LoVo (cell line): ENCODE measurements at regions not wholly inside any gene's neighbourhood (a gene's known extent, or its start where the extent isn't known, plus 50 kb on each side); places are given as distances from the start of the nearest gene placed in this dataset.
A peak's percentile ranks its signal among the peaks of the same experiment; 100 is the strongest.

Source experiments
- DNase-seq: peaks from one replicate; pipeline ENCODE4 v3.0.0-alpha.2; 2016; ENCODE audit warnings: low spot score

DNA sequence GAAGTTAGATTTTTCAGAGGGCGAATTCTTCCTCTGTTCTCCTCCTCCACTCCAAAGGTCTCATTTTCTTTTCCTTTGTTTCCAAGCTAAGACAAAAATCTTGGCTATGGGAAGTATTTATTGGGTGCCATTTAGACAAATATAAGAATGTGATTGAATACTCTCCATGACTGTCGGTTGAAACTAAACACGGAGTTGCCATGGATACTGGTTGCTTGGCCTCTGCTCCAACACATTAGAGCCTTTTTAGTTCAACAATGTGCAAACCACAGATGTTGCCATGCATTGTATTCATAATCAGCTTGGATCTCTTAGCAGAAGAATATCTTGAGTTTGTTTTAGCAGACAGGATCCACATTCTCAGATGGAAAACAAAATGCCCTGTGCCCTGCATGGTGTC lies 366.5 kb upstream of the LCORL start:
- no peak for DNase-seq

DNA sequence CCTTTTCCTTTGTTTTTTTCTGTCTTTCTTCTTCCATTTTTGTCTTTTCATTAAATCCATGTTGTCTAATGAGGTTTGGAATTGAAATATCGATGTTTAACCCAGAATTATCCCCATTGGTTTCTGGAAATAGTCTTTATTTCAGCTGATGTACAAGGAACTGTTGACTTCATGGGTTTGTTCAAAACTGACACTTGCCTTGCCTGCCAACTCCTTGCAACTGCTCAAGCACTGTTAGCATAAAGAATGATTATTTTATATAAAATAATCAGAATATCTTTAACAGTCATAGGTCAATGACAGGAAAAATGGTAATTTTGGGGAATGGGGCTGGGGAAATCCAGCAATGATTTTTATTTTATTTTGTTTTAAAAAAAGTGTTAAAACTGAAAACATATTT lies 359.6 kb upstream of the LCORL start:
- DNase-seq = no peak

GRCh38 chr4:18369561-18369960 lies 348.0 kb upstream of the LCORL start:
- no peak for DNase-seq

DNA sequence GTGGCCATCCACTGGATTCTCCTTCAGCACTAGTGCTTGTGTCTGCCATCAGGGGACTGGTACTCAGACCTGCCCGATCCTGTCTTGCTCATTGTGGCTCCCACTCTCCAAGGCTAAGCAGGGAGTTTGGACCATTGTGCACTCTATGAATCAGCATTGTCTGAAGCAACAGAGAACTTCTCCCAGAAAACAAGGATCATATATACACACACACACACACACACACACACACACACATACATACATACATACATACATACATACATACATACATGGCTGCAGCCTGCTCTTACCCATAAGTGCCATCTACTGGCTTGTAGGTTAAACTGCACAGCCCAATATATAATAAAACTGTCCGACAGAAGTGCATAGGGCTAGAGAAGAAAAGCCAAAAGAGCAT lies 345.3 kb upstream of the LCORL start:
- peak; percentile 35 for DNase-seq

DNA sequence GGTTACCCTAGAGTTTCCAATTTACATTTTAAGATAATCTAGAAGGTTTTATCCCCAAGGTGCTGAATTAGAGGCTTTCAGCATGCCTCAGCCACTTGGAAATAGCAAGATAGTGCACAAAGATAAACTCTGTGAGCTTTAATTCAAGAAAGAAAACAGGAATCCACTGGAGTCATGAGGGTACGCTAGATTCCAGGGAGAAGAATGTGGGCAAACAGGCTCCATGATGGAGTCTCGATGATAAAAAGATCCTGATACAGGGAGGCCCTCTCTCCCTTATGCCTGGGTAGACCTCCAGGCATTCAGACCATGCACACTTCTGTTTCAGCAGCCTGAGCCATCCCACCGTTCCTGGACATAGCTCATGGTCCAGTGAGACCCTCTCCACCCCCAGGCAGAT lies 344.6 kb upstream of the LCORL start:
- no peak for DNase-seq

DNA sequence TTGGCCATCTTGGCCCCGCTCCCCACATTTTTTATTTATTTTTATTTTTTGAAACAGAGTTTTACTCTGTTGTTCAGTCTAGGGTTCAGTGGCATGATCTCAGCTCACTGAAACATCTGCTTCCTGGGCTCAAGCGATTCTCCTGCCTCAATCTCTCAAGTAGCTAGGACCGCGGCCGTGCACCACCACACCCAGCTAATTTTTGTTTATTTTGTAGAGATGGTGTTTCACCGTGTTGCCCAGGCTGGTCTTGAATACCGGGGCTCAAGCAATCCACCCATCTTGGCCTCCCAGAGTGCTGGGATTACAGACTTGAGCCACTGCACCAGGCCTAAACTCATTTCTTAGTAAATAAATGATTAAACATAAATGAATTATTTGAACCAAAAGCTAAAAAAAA lies 322.0 kb upstream of the LCORL start:
- no peak for DNase-seq

- DNase-seq = no peak
Measured at GRCh38 chr4:18342847-18343246, 321.3 kb upstream of the LCORL start.

DNA sequence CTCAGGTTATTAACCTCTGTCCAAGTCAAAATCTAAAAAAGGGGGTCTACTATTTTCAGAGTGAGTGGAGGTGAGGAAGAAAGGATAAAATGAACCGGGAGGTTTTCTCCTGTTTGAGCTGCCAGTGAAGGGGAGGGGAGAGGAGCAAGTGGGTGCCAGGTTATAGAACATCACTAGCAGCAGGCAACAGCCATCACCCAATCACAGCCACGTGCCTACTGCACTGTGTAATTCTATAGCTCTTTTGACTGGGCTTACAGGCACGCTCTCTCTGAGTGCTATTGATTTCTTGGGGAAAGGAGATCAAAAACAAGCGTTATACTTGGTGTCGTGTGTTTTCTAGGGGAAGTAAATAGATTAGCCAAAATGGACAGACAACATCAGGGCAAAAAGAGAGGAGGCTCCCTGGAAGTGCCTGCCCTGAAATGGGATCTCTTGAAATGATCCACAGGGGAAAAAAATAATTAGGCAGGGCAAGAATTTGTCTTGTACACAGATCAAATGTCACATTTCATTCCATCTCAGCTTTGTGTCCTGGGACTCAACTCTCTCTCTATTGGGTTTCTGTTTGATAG lies 300.5 kb upstream of the LCORL start:
- DNase-seq = no peak

DNA sequence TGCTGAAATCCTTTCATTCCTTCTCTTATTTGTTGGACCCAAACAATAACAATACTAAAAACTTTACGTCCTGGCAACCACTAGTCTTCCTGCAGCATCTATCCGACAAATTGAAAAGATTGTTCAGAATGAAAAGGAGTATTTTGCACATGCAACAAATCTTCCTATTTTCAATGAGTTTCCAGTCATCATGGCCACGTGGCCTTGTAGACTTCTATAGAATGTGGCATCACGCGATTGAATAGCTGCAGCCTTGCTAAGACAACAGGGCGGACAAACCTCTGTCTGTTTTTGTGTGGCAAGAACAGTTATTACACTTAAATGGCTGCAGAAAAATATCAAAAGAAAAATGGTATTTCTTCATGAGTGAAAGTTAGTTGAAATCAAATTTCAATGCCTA lies 297.9 kb upstream of the LCORL start:
- DNase-seq = no peak

DNA sequence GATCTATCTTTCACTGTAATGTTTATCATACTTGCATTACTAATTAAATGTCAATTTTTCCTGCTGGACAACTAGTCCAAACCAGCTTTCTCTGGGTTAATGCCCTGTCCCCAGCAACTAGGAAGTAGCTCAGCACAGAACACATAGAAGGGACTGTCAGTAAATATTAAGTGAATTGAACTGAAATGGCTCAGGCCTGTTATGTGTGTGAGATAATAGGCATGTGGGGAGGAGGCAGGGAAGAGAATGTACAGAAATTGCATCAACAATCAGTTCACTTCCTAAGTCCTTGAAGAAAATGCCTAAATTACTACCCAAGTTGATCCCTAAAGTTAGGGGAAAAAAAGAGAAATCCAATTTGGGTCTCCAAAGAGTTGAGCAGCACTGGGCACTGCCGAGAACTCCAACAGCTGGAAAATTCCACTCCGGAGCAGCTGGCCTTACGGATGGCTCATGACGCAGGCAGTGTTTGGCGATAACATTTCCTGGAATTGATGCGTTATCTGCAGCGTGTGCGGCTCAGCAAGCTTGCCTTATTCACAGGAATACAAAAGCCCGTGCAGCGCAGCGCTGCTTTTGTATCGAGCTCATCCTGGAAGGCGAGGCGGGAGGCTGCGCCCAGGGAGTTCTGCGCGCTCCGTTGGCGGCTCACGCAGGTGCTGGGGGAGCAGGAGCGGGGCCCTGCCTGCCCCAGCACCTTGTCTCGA lies 297.3 kb upstream of the LCORL start:
- DNase-seq = no peak

GRCh38 chr4:18314731-18315130 lies 293.2 kb upstream of the LCORL start:
- no peak for DNase-seq

DNA sequence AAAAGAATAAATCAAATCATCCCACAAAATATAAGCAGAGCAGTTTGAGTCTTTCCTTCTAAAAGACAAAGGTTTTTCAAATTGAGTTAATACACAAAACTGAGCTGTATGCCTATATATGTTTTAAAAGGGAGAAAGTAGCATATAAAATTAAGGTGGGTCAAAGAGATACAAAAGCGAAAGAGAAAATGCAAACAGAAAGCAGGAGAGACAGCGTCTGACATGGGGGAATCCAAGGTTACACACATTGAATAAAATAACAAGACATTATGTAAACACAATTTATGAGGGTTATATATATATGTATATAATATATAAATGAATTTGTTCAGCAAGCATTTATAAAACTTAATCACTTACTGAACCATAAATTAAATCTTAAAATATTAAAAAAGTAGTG lies 276.1 kb upstream of the LCORL start:
- DNase-seq = no peak

GRCh38 chr4:18296411-18296810 lies 274.9 kb upstream of the LCORL start:
- DNase-seq = no peak

DNA sequence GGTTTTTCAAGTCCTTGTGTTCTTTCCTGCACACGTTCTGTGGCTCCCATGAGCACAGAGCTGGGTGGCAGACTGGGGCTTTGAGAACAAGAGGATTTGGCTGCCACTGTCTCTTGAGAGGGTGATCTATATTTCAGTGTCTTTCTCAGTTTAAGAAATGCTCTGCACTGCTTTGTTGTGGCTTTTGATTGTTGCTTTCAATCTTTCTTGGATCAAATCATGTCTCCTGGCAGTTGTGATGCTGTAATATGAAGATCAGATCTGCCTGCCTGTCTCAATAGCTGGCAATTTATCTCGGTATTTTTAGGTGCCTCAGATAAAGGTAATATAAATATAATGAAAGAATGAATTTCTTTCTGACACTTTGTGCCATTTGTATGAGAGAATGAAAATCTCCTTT lies 273.3 kb upstream of the LCORL start:
- DNase-seq = no peak

DNA sequence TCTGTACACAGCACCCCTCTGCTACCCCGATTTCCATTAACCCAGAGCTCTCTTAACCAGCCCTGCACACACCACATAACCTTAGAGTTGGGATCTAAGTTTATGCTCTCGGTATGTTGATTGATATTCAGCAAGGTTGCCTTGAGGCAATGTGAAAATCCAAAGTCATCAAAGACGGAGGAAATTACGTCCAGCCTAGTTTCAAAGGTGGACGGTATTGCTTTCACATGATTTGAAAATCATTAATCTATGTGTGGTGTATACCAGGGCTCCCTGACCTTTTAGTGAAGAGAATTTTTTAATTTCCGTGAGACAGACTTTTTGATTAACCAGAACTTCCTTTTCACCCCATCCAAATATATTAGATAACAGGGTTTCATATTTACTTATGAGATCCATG lies 272.5 kb upstream of the LCORL start:
- DNase-seq = no peak

GRCh38 chr4:18292411-18292810 lies 270.9 kb upstream of the LCORL start:
- no peak for DNase-seq

GRCh38 chr4:18291981-18292380 lies 270.4 kb upstream of the LCORL start:
- no peak for DNase-seq

DNA sequence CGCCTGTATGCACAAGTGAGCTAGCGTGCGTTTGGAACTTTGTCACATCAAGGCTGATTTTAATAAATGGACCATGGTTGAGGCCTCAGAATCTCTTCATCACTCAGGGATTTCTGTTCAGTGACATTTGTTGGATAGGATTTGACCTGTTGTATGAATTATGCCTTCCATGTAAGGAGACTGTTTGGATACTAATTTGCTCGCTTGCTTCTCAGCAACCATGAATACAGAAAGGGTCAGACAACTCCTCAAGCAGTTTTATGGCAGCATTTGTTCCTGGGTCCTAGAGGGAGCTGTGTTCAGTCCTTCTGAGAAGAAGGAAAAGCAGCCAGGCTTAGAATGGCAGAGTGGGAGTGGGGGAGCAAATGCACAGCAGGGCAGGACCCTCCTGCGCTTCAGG lies 269.7 kb upstream of the LCORL start:
- DNase-seq = no peak

GRCh38 chr4:18285357-18285756 lies 263.8 kb upstream of the LCORL start:
- no peak for DNase-seq

DNA sequence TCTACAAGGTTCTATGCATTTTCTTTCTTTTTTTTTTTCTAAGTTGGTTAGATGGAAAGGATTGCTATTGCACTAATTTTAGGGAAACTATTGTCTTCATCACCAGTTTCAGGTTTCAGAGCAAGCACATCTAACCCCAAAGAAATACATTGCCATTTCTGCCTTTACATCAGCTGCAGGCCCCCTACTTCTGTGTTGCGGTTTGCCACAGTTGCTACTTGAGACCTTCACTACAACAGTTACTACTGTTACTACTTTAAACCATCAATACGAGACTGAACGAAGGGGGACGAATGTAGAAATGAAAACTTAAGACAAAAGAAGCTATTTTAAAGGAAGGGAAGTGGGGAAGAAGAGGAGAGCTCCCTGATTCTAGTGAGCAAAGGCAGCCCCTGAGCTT lies 256.7 kb upstream of the LCORL start:
- DNase-seq = no peak

GRCh38 chr4:18262832-18263231 lies 241.3 kb upstream of the LCORL start:
- DNase-seq = no peak

DNA sequence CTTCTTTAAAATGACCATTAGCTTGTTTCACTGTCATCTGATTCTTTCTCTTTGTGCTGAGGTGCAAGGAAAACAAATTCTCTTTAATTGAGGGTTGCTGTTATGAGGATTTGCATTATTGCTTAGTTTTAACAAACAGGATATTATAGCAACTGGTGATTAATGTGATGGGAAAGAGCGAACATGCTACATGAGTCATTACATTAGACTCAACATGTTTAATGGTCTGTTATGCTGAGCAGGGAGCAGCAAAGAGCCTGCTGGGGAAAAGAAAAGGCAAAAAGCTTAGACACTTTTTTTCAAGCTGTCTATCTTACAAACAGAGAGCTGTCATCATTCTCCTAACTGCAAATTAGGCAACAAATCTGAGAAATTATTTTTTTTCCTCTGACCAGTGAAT lies 230.5 kb upstream of the LCORL start:
- no peak for DNase-seq

DNA sequence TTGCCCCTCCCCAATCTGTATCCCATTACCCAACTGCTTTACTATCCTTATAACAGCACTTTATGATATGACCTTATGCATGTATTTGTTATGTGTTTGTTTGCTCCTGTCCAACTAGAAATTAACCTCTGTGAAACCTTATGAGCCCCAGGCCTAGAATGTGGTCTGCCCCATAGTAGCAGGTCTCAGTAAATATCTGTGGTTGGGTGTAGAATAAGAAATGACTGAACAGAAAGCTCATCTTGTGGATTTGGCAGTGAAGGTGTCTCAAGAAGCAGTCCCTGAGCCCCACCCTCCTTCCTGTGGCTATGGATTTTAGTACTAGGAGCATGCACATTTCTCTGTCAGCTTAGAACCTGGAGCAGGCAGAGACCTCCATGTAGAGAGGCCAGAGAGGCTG lies 229.0 kb upstream of the LCORL start:
- DNase-seq = no peak

- no peak for DNase-seq
Measured at GRCh38 chr4:18248611-18249010, 227.1 kb upstream of the LCORL start.
